ENCODE measurements at regions not wholly inside any gene's neighbourhood (a gene's known extent, or its start where the extent isn't known, plus 50 kb on each side); places are given as distances from the start of the nearest gene placed in this dataset.

- TF ChIP-seq CTCF (conservative IDR thresholded peaks at IDR 0.05; ENCODE audit: low read length) = no peak
- no peak for TF ChIP-seq EZH2phosphoT487 (IDR thresholded peaks at IDR 0.05; ENCODE audit: borderline replicate concordance)
Measured at GRCh38 chr5:161960314-161960713, 107.3 kb upstream of the GABRG2 start.
